D721Med (cell line): ENCODE measurements at regions not wholly inside any gene's neighbourhood (a gene's known extent, or its start where the extent isn't known, plus 50 kb on each side); places are given as distances from the start of the nearest gene placed in this dataset.

ENCODE experiments used
- DNase-seq: peaks from one replicate; pipeline ENCODE4 v3.0.0; 2011; ENCODE audit warnings: low spot score; ENCODE audit not compliant: insufficient read length
- FAIRE-seq: peaks from 2 replicates; lab custom pipeline; 2011; peaks lifted over from hg19 to GRCh38; lab: Jason Lieb, UNC
- TF ChIP-seq, protein P1 (sequence below): IDR thresholded peaks from 2 replicates; pipeline ENCODE4 v1.5.1; 2012; ENCODE audit warnings: mild to moderate bottlenecking, control low read depth; ENCODE audit not compliant: insufficient read depth; ENCODE audit errors: missing control alignments

DNA sequence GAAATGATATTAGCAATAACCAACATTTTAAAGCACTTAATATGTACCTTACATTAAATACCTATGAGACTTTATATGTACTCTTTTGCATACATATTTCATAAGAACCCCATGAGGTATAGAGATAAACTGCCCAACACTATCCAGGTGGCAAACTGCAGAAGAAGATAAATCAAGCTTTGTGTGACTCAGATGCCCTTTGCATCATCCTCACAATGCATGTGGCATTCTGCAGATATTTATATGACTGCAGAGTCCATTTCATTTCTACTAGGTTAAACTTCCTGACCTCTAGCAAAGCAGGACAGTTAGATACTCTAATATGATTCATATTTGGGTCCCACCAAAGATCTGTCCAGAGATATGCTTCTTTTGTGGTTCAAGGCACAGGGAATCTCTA lies 85.6 kb upstream of the RASGEF1B start:
- TF ChIP-seq, protein P1, sequence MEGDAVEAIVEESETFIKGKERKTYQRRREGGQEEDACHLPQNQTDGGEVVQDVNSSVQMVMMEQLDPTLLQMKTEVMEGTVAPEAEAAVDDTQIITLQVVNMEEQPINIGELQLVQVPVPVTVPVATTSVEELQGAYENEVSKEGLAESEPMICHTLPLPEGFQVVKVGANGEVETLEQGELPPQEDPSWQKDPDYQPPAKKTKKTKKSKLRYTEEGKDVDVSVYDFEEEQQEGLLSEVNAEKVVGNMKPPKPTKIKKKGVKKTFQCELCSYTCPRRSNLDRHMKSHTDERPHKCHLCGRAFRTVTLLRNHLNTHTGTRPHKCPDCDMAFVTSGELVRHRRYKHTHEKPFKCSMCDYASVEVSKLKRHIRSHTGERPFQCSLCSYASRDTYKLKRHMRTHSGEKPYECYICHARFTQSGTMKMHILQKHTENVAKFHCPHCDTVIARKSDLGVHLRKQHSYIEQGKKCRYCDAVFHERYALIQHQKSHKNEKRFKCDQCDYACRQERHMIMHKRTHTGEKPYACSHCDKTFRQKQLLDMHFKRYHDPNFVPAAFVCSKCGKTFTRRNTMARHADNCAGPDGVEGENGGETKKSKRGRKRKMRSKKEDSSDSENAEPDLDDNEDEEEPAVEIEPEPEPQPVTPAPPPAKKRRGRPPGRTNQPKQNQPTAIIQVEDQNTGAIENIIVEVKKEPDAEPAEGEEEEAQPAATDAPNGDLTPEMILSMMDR, result no peak
- FAIRE-seq, result no peak
- DNase-seq, result no peak

GRCh38 chr4:81555489-81555888 lies 83.8 kb upstream of the RASGEF1B start:
- no peak for DNase-seq
- FAIRE-seq, result no peak
- TF ChIP-seq, protein P1, result no peak

DNA sequence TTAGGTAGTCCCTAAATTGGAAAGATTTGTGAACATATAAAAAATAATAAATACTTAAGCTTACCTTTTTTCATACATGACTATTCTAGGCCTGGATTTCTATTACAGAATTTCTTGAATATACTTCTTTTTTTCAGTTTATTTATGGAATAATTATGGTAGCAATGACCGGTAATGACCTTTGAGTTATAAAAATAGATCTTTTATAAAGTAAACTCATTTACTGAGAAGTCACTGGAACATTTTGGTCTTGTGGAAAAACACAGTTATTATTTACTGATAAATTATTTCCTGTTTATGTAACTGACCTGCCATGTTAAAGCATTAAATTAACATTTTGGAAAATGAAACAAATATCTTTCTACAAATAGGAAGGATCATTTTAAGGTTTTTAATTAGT lies 80.4 kb upstream of the RASGEF1B start:
- DNase-seq (no peak), FAIRE-seq (no peak)
- TF ChIP-seq, protein P1, result no peak

GRCh38 chr4:81550388-81550859 lies 78.7 kb upstream of the RASGEF1B start:
- FAIRE-seq (no peak), DNase-seq (no peak)
- TF ChIP-seq, protein P1, result no peak

DNA sequence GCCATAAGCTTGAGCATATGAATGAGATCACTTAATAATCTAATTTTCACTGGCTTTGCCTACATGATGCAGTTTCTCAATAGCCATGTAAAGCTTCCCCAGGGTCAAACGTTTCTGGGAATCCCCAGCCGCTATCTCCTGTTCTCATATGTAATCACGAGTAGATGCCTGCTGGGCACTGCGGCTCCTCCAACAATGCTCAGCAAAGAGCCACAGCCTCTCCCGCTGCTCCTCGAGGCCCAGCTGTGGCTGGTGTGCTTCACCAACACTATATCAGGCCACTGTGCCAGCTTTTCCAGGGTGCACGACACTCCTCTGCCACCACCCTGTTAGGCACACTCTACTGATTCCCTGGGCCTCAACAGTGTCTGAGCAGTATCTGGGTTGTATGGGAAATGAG lies 78.3 kb upstream of the RASGEF1B start:
- DNase-seq (no peak), FAIRE-seq (no peak)
- TF ChIP-seq, protein P1, result no peak

DNA sequence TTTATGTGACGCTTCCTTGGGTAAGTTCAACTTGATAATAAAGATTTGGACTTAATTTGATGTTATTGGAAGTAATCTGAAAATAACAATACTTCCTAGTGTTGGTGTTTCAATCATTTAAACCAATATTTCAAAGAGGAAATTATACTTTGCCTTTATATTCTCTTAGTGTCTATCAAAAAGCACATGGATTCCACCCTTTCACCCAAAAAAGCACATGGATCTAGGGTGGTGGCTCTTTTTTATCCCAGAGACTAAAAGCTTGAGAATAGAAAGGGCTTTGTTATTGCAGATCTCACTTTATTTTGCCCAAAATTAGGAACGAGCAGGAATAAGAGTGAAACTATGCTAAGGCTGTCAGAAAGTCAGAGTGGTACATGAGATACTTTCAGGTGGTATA lies 75.1 kb upstream of the RASGEF1B start:
- TF ChIP-seq, protein P1, result no peak
- DNase-seq (no peak), FAIRE-seq (no peak)

GRCh38 chr4:81541161-81541945 lies 69.6 kb upstream of the RASGEF1B start:
- DNase-seq (no peak), FAIRE-seq (no peak)
- TF ChIP-seq, protein P1, result no peak
